Lower lobe of right lung (tissue), 2 donors: ENCODE measurements at regions not wholly inside any gene's neighbourhood (a gene's known extent, or its start where the extent isn't known, plus 50 kb on each side); places are given as distances from the start of the nearest gene placed in this dataset.
A peak's percentile ranks its signal among the peaks of the same experiment; 100 is the strongest.

Experiments used
- ATAC-seq, 2 donors: fragments of 200-7000 bp; cut with Tn5 transposase; one replicate each; pipeline ENCODE4 v1.9.1; 2020 to 2022; ENCODE audit warnings: mild to moderate bottlenecking in 2 of 2, moderate library complexity in 2 of 2
- DNase-seq: peaks from one replicate; pipeline ENCODE4 v3.0.0-alpha.2; 2020
- H3K27ac ChIP-seq: fragments of 200-600 bp; one replicate; pipeline ENCODE4 v1.8.0; 2022
- H3K27me3 ChIP-seq: fragments of 200-600 bp; one replicate; pipeline ENCODE4 v1.8.0; 2022; ENCODE audit warnings: low read depth
- H3K36me3 ChIP-seq: fragments of 200-600 bp; one replicate; pipeline ENCODE4 v1.8.0; 2022; ENCODE audit warnings: mild to moderate bottlenecking
- H3K4me1 ChIP-seq: fragments of 200-600 bp; one replicate; pipeline ENCODE4 v1.8.0; 2022
- H3K4me3 ChIP-seq: fragments of 200-600 bp; one replicate; pipeline ENCODE4 v1.8.0; 2022; ENCODE audit warnings: mild to moderate bottlenecking
- H3K9me3 ChIP-seq: fragments of 200-600 bp; one replicate; pipeline ENCODE4 v1.8.0; 2022
- intact Hi-C: fragments of 100-400 bp; cut with DNase I; formaldehyde crosslinking; loops from one replicate; pipeline ENCODE4 v1.11.0; 2022
- TF ChIP-seq, protein P1 (sequence below): fragments of 200-600 bp; IDR thresholded peaks from one replicate; pipeline ENCODE4 v1.8.0; 2022; ENCODE audit warnings: antibody characterized with exemption, mild to moderate bottlenecking
- donor health status: DM: no; HTN: yes; CAD: no; lungs with severe emphysema.

DNA sequence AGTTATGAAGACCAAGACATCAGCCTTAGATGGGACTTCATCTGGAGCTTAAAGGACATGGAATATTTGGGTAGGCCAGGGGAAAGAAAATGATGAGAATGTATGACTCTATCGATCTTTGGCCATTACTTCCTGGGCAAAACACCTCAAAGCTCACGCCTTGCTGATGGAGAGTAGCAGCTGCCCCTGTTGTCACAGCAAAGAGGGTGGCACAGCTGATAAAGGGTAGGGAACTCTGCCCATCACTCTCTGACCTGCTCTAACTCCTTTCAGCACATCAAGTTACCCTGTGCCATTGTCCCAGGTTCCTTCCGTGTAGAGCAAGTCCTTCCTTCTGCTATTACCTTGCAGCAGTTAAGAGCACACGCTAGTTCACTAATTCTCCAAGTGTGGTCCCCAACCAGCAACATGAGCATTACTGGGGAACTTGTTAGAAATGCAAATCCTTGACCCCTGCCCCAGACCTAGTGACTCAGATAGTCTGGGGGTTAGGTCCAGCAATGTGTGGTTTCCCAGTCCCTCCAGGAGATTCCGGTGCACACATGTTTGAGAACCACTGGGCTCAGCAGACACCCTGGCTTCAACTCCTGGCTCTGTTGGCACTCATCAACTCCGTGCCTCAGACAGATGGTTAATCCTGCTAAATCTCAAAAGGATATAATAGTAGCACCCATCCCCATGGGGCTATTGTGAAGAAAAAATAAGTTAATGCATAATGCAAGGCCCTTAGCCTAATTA lies 93.7 kb upstream of the EEA1 start:
- intact Hi-C loops: no loop called here
- H3K27me3 ChIP-seq: no peaks in the 10 kb centered on the region
- no peaks in the 10 kb centered on the region for H3K36me3 ChIP-seq
- no peak overlapping the region for H3K4me3 ChIP-seq
- no peak overlapping the region for H3K27ac ChIP-seq
- H3K9me3 ChIP-seq: no peaks in the 10 kb centered on the region
- TF ChIP-seq, protein P1, sequence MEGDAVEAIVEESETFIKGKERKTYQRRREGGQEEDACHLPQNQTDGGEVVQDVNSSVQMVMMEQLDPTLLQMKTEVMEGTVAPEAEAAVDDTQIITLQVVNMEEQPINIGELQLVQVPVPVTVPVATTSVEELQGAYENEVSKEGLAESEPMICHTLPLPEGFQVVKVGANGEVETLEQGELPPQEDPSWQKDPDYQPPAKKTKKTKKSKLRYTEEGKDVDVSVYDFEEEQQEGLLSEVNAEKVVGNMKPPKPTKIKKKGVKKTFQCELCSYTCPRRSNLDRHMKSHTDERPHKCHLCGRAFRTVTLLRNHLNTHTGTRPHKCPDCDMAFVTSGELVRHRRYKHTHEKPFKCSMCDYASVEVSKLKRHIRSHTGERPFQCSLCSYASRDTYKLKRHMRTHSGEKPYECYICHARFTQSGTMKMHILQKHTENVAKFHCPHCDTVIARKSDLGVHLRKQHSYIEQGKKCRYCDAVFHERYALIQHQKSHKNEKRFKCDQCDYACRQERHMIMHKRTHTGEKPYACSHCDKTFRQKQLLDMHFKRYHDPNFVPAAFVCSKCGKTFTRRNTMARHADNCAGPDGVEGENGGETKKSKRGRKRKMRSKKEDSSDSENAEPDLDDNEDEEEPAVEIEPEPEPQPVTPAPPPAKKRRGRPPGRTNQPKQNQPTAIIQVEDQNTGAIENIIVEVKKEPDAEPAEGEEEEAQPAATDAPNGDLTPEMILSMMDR: no peak
- no peaks in the 10 kb centered on the region for H3K4me1 ChIP-seq
- ATAC-seq (no peak), DNase-seq (no peak)

GRCh38 chr12:93025145-93026103 lies 96.3 kb upstream of the EEA1 start:
- peak; percentile 72 to 75 for ATAC-seq

DNA sequence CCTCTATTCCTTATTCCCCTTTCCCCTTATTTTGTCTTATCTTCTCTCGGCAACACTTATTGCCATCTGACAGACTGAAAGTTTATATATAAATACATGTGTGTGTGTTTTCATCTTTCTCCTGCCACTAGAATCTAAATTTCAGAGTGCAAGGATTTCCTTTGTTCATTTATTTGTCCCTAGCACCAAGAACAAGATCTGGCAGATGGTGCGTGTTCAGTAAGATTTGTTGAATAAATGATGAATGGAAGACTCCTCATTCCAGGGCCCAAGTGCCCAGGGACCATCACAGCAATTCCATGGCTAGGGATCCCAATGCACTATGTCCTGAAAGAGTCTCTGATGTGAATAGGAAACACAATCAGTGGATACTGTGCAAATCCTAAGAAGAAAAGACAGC lies 97.9 kb upstream of the EEA1 start:
- ATAC-seq (no peak), DNase-seq (no peak)
- TF ChIP-seq, protein P1: no peak
- intact Hi-C loops: no loop called here
- no peaks in the 10 kb centered on the region for H3K4me1 ChIP-seq
- no peaks in the 10 kb centered on the region for H3K9me3 ChIP-seq
- H3K36me3 ChIP-seq: no peaks in the 10 kb centered on the region
- no peaks in the 10 kb centered on the region for H3K27me3 ChIP-seq
- no peak overlapping the region for H3K4me3 ChIP-seq
- H3K27ac ChIP-seq: no peak overlapping the region

More at GRCh38 chr12:93025145-93026103, 96.3 kb upstream of the EEA1 start:
- H3K9me3 ChIP-seq: no peaks in the 10 kb centered on the region
- H3K4me1 ChIP-seq: no peaks in the 10 kb centered on the region
- no peaks in the 10 kb centered on the region for H3K36me3 ChIP-seq
- H3K27me3 ChIP-seq: no peaks in the 10 kb centered on the region
- TF ChIP-seq, protein P1: peak; percentile 49
- no peak for DNase-seq
- no peak overlapping the region for H3K27ac ChIP-seq
- no peak overlapping the region for H3K4me3 ChIP-seq
- intact Hi-C loops: no loop called here

GRCh38 chr12:93029091-93029490 lies 100.0 kb upstream of the EEA1 start:
- Histone ChIP-seq H3K4me3 (no peak overlapping the region), H3K27ac (no peak overlapping the region)
- TF ChIP-seq, protein P1: no peak

DNA sequence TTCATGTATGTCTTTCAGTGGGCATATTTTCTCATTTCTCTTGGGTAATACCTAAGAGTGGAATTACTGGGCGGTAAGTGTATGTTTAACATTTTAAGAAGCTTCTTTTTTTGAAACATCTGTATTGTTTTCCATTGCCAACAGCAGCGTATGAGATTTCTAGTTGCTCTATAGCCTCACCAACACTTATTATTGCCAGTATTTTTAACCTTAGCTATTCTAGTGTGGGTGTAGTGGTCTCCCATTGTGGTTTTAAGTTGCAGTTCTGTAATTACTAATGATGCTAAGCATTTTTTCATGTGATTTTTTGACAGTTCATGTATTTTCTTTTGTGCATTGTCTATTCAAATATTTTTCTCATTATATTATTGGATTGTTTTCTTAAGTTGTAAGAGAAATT lies 101.9 kb upstream of the EEA1 start:
- TF ChIP-seq, protein P1: no peak
- no peak for DNase-seq
- no peaks in the 10 kb centered on the region for H3K36me3 ChIP-seq
- H3K9me3 ChIP-seq: no peaks in the 10 kb centered on the region
- intact Hi-C loops: no loop called here
- no peak overlapping the region for H3K27ac ChIP-seq
- H3K27me3 ChIP-seq: no peaks in the 10 kb centered on the region
- H3K4me1 ChIP-seq: no peaks in the 10 kb centered on the region
- ATAC-seq: no peak
- H3K4me3 ChIP-seq: no peak overlapping the region

More at GRCh38 chr12:93029091-93029490, 100.0 kb upstream of the EEA1 start:
- no peak for DNase-seq
- no peaks in the 10 kb centered on the region for H3K9me3 ChIP-seq
- H3K4me1 ChIP-seq: no peaks in the 10 kb centered on the region
- no peaks in the 10 kb centered on the region for H3K36me3 ChIP-seq
- H3K27me3 ChIP-seq: no peaks in the 10 kb centered on the region
- ATAC-seq: no peak
- intact Hi-C loops: no loop called here
